Spleen (tissue), 7 donors: ENCODE measurements at regions not wholly inside any gene's neighbourhood (a gene's known extent, or its start where the extent isn't known, plus 50 kb on each side); places are given as distances from the start of the nearest gene placed in this dataset.

ENCODE experiments used
- CTCF ChIP-seq, 11 experiments: fragments of 200-600 bp in 7 of 11; fragments of 450-650 bp in 4 of 11; sonication (generic) in 4 of 11; IDR thresholded peaks in 8 of 11; conservative IDR thresholded peaks in 3 of 11; 1 replicate in 7 of 11; 2 replicates in 4 of 11; pipeline versions ENCODE4 v1.4.0 to v1.8.0; 2016 to 2021; ENCODE audit warnings: antibody characterized with exemption in 11 of 11, inconsistent platforms in 4 of 11, mild to moderate bottlenecking in 1 of 11
- POLR2A ChIP-seq, 3 donors: fragments of 450-650 bp; IDR thresholded peaks; one replicate each; pipeline ENCODE4 v1.5.1; 2017; ENCODE audit warnings: antibody characterized with exemption in 3 of 3, mild to moderate bottlenecking in 1 of 3
- POLR2AphosphoS5 ChIP-seq, 3 donors: sonication (generic); formaldehyde crosslinking; IDR thresholded peaks; one replicate each; pipeline ENCODE4 v1.5.1; 2017; ENCODE audit warnings: antibody characterized with exemption in 3 of 3
- donor health status: DM: no; HTN: no; CAD: no; lungs with moderate emphysema.
- donor health status: DM: no; HTN: no; CAD: no.
- donor health status: DM: no; HTN: no; CAD: no.

- TF ChIP-seq POLR2A (IDR thresholded peaks at IDR 0.05) (no peak), CTCF (IDR thresholded peaks at IDR 0.05 in 8 of 11, conservative IDR thresholded peaks at IDR 0.05 in 3 of 11) (no peak), POLR2AphosphoS5 (IDR thresholded peaks at IDR 0.05) (no peak)
Observed at GRCh38 chr2:7420530-7420929, 503.3 kb downstream of the RNF144A start.
